Suprapubic skin (tissue), 4 donors: ENCODE measurements at regions not wholly inside any gene's neighbourhood (a gene's known extent, or its start where the extent isn't known, plus 50 kb on each side); places are given as distances from the start of the nearest gene placed in this dataset.

Experiments
- DNase-seq, 2 donors: peaks; one replicate each; pipeline ENCODE4 v3.0.0-alpha.2; 2019; ENCODE audit warnings: low spot score in 2 of 2
- H3K27ac ChIP-seq: fragments of 200-600 bp; sonication (generic); one replicate; pipeline ENCODE4 v1.5.1; 2019
- H3K27me3 ChIP-seq: fragments of 200-600 bp; sonication (generic); one replicate; pipeline ENCODE4 v1.5.1; 2019
- H3K36me3 ChIP-seq: fragments of 200-600 bp; sonication (generic); one replicate; pipeline ENCODE4 v1.5.1; 2019
- H3K4me1 ChIP-seq: fragments of 200-600 bp; sonication (generic); one replicate; pipeline ENCODE4 v1.5.1; 2019
- H3K4me3 ChIP-seq: fragments of 200-600 bp; sonication (generic); one replicate; pipeline ENCODE4 v1.5.1; 2019; ENCODE audit warnings: mild to moderate bottlenecking
- H3K9me3 ChIP-seq: fragments of 200-600 bp; sonication (generic); one replicate; pipeline ENCODE4 v1.5.1; 2019
- EP300 ChIP-seq: sonication (generic); formaldehyde crosslinking; IDR thresholded peaks from one replicate; pipeline ENCODE4 v1.6.1; 2017; ENCODE audit warnings: antibody characterized with exemption
- POLR2A ChIP-seq, 2 donors: fragments of 450-650 bp; IDR thresholded peaks; one replicate each; pipeline ENCODE4 v1.6.1; 2017; ENCODE audit warnings: antibody characterized with exemption in 2 of 2, mild to moderate bottlenecking in 2 of 2, moderate library complexity in 2 of 2
- POLR2AphosphoS5 ChIP-seq, 3 donors: sonication (generic); formaldehyde crosslinking; IDR thresholded peaks; one replicate each; pipeline ENCODE4 v1.6.1; 2017; ENCODE audit warnings: antibody characterized with exemption in 3 of 3
- WGBS: methylation state at CpG from one replicate; pipeline ENCODE4 v1.1.5; 2018; 5-methylcytosine and 5-hydroxymethylcytosine counted together
- TF ChIP-seq, protein P1 (sequence below), 2 donors: fragments of 200-600 bp in 1 of 2; fragments of 450-650 bp in 1 of 2; sonication (generic) in 1 of 2; IDR thresholded peaks; one replicate each; pipeline ENCODE4 v1.5.1; 2016 to 2019; ENCODE audit warnings: antibody characterized with exemption in 2 of 2, mild to moderate bottlenecking in 1 of 2, moderate library complexity in 1 of 2

- TF ChIP-seq EP300 (no peak), POLR2A (IDR thresholded peaks at IDR 0.05) (no peak), POLR2AphosphoS5 (IDR thresholded peaks at IDR 0.05) (no peak)
- TF ChIP-seq, protein P1, sequence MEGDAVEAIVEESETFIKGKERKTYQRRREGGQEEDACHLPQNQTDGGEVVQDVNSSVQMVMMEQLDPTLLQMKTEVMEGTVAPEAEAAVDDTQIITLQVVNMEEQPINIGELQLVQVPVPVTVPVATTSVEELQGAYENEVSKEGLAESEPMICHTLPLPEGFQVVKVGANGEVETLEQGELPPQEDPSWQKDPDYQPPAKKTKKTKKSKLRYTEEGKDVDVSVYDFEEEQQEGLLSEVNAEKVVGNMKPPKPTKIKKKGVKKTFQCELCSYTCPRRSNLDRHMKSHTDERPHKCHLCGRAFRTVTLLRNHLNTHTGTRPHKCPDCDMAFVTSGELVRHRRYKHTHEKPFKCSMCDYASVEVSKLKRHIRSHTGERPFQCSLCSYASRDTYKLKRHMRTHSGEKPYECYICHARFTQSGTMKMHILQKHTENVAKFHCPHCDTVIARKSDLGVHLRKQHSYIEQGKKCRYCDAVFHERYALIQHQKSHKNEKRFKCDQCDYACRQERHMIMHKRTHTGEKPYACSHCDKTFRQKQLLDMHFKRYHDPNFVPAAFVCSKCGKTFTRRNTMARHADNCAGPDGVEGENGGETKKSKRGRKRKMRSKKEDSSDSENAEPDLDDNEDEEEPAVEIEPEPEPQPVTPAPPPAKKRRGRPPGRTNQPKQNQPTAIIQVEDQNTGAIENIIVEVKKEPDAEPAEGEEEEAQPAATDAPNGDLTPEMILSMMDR (IDR thresholded peaks at IDR 0.05): no peak
- Histone ChIP-seq H3K4me1 (peaks cover 31% of the 10 kb centered on the region), H3K4me3 (no peak overlapping the region), H3K27ac (no peak overlapping the region), H3K9me3 (no peaks in the 10 kb centered on the region), H3K27me3 (no peaks in the 10 kb centered on the region), H3K36me3 (no peaks in the 10 kb centered on the region)
- 84% methylated on average over 10 of the region's 10 CpGs for WGBS
- DNase-seq: no peak
These were observed 198.6 kb upstream of the IL12A start for GRCh38 chr3:159789742-159790635.

GRCh38 chr3:159791336-159791735 is 197.3 kb upstream of the IL12A start:
- no peaks in the 10 kb centered on the region for H3K36me3 ChIP-seq
- 74% methylated on average over 4 of the region's 4 CpGs for WGBS
- no peaks in the 10 kb centered on the region for H3K27me3 ChIP-seq
- no peak overlapping the region for H3K27ac ChIP-seq
- H3K4me1 ChIP-seq: peaks cover 30% of the 10 kb centered on the region
- no peaks in the 10 kb centered on the region for H3K9me3 ChIP-seq
- DNase-seq: no peak
- TF ChIP-seq, protein P1 (IDR thresholded peaks at IDR 0.05): no peak
- no peak for TF ChIP-seq POLR2A (IDR thresholded peaks at IDR 0.05)
- TF ChIP-seq EP300: no peak
- TF ChIP-seq POLR2AphosphoS5 (IDR thresholded peaks at IDR 0.05): no peak
- no peak overlapping the region for H3K4me3 ChIP-seq

GRCh38 chr3:159792070-159792469 is 196.6 kb upstream of the IL12A start:
- no peak for DNase-seq
- TF ChIP-seq, protein P1 (IDR thresholded peaks at IDR 0.05): no peak
- Histone ChIP-seq H3K36me3 (no peaks in the 10 kb centered on the region), H3K9me3 (no peaks in the 10 kb centered on the region), H3K27me3 (no peaks in the 10 kb centered on the region), H3K4me3 (no peak overlapping the region), H3K27ac (no peak overlapping the region), H3K4me1 (peaks cover 27% of the 10 kb centered on the region)
- WGBS: 86% methylated on average over 2 of the region's 2 CpGs

GRCh38 chr3:159795042-159795441 is 193.6 kb upstream of the IL12A start:
- peaks cover 7% of the 10 kb centered on the region for H3K4me1 ChIP-seq
- no peaks in the 10 kb centered on the region for H3K9me3 ChIP-seq
- no peak for TF ChIP-seq EP300
- TF ChIP-seq POLR2AphosphoS5 (IDR thresholded peaks at IDR 0.05): no peak
- TF ChIP-seq, protein P1 (IDR thresholded peaks at IDR 0.05): no peak
- no peak for TF ChIP-seq POLR2A (IDR thresholded peaks at IDR 0.05)
- H3K36me3 ChIP-seq: no peaks in the 10 kb centered on the region
- no peak overlapping the region for H3K4me3 ChIP-seq
- H3K27ac ChIP-seq: no peak overlapping the region
- DNase-seq: no peak
- WGBS: 82% methylated on average over 5 of the region's 5 CpGs
- no peaks in the 10 kb centered on the region for H3K27me3 ChIP-seq

GRCh38 chr3:159795681-159796175 is 192.9 kb upstream of the IL12A start:
- TF ChIP-seq EP300: no peak
- TF ChIP-seq, protein P1 (IDR thresholded peaks at IDR 0.05): no peak
- no peak for TF ChIP-seq POLR2AphosphoS5 (IDR thresholded peaks at IDR 0.05)
- TF ChIP-seq POLR2A (IDR thresholded peaks at IDR 0.05): no peak
- Histone ChIP-seq H3K4me3 (no peak overlapping the region), H3K27ac (no peak overlapping the region), H3K27me3 (no peaks in the 10 kb centered on the region), H3K4me1 (peaks cover 7% of the 10 kb centered on the region), H3K9me3 (no peaks in the 10 kb centered on the region), H3K36me3 (no peaks in the 10 kb centered on the region)
- 92% methylated on average over 2 of the region's 2 CpGs for WGBS
- no peak for DNase-seq
